ENCODE measurements at regions not wholly inside any gene's neighbourhood (a gene's known extent, or its start where the extent isn't known, plus 50 kb on each side); places are given as distances from the start of the nearest gene placed in this dataset.

DNA sequence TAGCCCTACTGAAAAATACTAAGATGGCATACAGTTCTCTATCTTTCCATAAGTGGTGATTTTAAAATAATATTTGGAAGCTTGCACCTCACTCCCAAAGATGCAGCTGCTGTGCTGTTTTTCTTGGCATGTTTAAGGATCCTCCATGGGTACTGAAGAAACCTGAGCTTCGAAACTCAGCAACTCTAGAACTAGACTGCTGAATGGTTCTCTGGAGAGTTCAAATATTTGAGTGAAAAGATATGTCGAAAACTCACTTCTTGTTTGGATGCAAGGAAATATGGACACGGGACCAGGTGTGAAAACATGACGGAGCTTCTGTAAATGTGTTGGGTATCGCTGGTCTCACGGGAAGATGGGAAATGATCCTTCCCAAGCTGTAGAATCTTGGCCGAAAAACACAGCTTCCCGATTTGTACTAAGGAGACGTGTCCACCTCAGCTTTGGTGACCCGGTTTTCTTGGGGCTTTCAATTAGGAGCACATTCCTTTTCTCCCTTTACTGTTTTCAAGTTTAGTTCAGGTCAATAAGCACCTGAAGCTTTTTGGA lies 543.8 kb upstream of the NRP1 start:
- H4K20me1 ChIP-seq (ENCODE audit: insufficient read depth, low read length, poor library complexity, severe bottlenecking): no peaks in the 10 kb centered on the region
- H3K9ac ChIP-seq (ENCODE audit: low read depth, low read length, poor library complexity, severe bottlenecking): no peak overlapping the region
- no peaks in the 10 kb centered on the region for H3K36me3 ChIP-seq (ENCODE audit: insufficient read depth, low read length)
- H3K27me3 ChIP-seq (ENCODE audit: insufficient read depth, low read length, poor library complexity, severe bottlenecking): peaks cover 96% of the 10 kb centered on the region
- no peaks in the 10 kb centered on the region for H3K9me3 ChIP-seq (ENCODE audit: insufficient read depth, low read depth, low read length)
- no peak overlapping the region for H3K4me3 ChIP-seq (ENCODE audit: low read length, poor library complexity, severe bottlenecking)
- no peak overlapping the region for H3K4me2 ChIP-seq (ENCODE audit: low read depth, low read length, poor library complexity, severe bottlenecking)
- H3F3A ChIP-seq (ENCODE audit: low read depth): no peaks in the 10 kb centered on the region
- H2AFZ ChIP-seq (ENCODE audit: low read length): no peak overlapping the region
- no peaks in the 10 kb centered on the region for H3K9me2 ChIP-seq (replicated peaks; ENCODE audit: low read depth, low read length)
- no peak for TF ChIP-seq EZH2phosphoT487 (IDR thresholded peaks at IDR 0.05; ENCODE audit: borderline replicate concordance)
- TF ChIP-seq, protein P1, sequence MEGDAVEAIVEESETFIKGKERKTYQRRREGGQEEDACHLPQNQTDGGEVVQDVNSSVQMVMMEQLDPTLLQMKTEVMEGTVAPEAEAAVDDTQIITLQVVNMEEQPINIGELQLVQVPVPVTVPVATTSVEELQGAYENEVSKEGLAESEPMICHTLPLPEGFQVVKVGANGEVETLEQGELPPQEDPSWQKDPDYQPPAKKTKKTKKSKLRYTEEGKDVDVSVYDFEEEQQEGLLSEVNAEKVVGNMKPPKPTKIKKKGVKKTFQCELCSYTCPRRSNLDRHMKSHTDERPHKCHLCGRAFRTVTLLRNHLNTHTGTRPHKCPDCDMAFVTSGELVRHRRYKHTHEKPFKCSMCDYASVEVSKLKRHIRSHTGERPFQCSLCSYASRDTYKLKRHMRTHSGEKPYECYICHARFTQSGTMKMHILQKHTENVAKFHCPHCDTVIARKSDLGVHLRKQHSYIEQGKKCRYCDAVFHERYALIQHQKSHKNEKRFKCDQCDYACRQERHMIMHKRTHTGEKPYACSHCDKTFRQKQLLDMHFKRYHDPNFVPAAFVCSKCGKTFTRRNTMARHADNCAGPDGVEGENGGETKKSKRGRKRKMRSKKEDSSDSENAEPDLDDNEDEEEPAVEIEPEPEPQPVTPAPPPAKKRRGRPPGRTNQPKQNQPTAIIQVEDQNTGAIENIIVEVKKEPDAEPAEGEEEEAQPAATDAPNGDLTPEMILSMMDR (conservative IDR thresholded peaks at IDR 0.05; ENCODE audit: low read length): no peak
- no peaks in the 10 kb centered on the region for H3K4me1 ChIP-seq (ENCODE audit: insufficient read depth, low read length, poor library complexity, severe bottlenecking)
- no peaks in the 10 kb centered on the region for H3K79me2 ChIP-seq (ENCODE audit: insufficient read depth, low read length)

GRCh38 chr10:33876584-33877400 lies 542.3 kb upstream of the NRP1 start:
- Histone ChIP-seq H3K9me2 (replicated peaks; ENCODE audit: low read depth, low read length) (no peaks in the 10 kb centered on the region), H3K4me1 (ENCODE audit: insufficient read depth, low read length, poor library complexity, severe bottlenecking) (peaks cover 2% of the 10 kb centered on the region), H3F3A (ENCODE audit: low read depth) (no peaks in the 10 kb centered on the region), H2AFZ (ENCODE audit: low read length) (no peak overlapping the region), H3K27me3 (ENCODE audit: insufficient read depth, low read length, poor library complexity, severe bottlenecking) (peaks cover 92% of the 10 kb centered on the region), H3K36me3 (ENCODE audit: insufficient read depth, low read length) (no peaks in the 10 kb centered on the region), H4K20me1 (ENCODE audit: insufficient read depth, low read length, poor library complexity, severe bottlenecking) (no peaks in the 10 kb centered on the region), H3K4me2 (ENCODE audit: low read depth, low read length, poor library complexity, severe bottlenecking) (no peak overlapping the region), H3K79me2 (ENCODE audit: insufficient read depth, low read length) (no peaks in the 10 kb centered on the region), H3K9me3 (ENCODE audit: insufficient read depth, low read depth, low read length) (no peaks in the 10 kb centered on the region), H3K9ac (ENCODE audit: low read depth, low read length, poor library complexity, severe bottlenecking) (no peak overlapping the region), H3K4me3 (ENCODE audit: low read length, poor library complexity, severe bottlenecking) (no peak overlapping the region)
- TF ChIP-seq, protein P1 (conservative IDR thresholded peaks at IDR 0.05; ENCODE audit: low read length): no peak

GRCh38 chr10:33875924-33876583 lies 541.6 kb upstream of the NRP1 start:
- no peak overlapping the region for H3K4me3 ChIP-seq (ENCODE audit: low read length, poor library complexity, severe bottlenecking)
- no peak for TF ChIP-seq EZH2phosphoT487 (IDR thresholded peaks at IDR 0.05; ENCODE audit: borderline replicate concordance)
- TF ChIP-seq, protein P1 (conservative IDR thresholded peaks at IDR 0.05; ENCODE audit: low read length): no peak
- H3K27me3 ChIP-seq (ENCODE audit: insufficient read depth, low read length, poor library complexity, severe bottlenecking): peaks cover 85% of the 10 kb centered on the region
- H4K20me1 ChIP-seq (ENCODE audit: insufficient read depth, low read length, poor library complexity, severe bottlenecking): no peaks in the 10 kb centered on the region
- H3K4me1 ChIP-seq (ENCODE audit: insufficient read depth, low read length, poor library complexity, severe bottlenecking): peaks cover 4% of the 10 kb centered on the region
- H3K9me3 ChIP-seq (ENCODE audit: insufficient read depth, low read depth, low read length): no peaks in the 10 kb centered on the region
- no peaks in the 10 kb centered on the region for H3K79me2 ChIP-seq (ENCODE audit: insufficient read depth, low read length)
- H3K9me2 ChIP-seq (replicated peaks; ENCODE audit: low read depth, low read length): no peaks in the 10 kb centered on the region
- no peaks in the 10 kb centered on the region for H3F3A ChIP-seq (ENCODE audit: low read depth)
- no peak overlapping the region for H3K9ac ChIP-seq (ENCODE audit: low read depth, low read length, poor library complexity, severe bottlenecking)
- no peak overlapping the region for H2AFZ ChIP-seq (ENCODE audit: low read length)
- H3K4me2 ChIP-seq (ENCODE audit: low read depth, low read length, poor library complexity, severe bottlenecking): no peak overlapping the region
- H3K36me3 ChIP-seq (ENCODE audit: insufficient read depth, low read length): no peaks in the 10 kb centered on the region
